ENCODE measurements at regions not wholly inside any gene's neighbourhood (a gene's known extent, or its start where the extent isn't known, plus 50 kb on each side); places are given as distances from the start of the nearest gene placed in this dataset.
"Not testable (repeated sequence)": the region's sequence is repeated elsewhere in the genome, so short reads cannot be mapped to it uniquely, and the experiment has no call there.

GRCh38 chr16:88325976-88326375, 56.8 kb upstream of the ZNF469 start:
- DNase-seq, result no peak

- no peak for DNase-seq
Measured at GRCh38 chr16:88326611-88327485, 55.9 kb upstream of the ZNF469 start.

- no peak for DNase-seq
Measured at GRCh38 chr16:88327561-88328312, 55.0 kb upstream of the ZNF469 start.

- no peak for DNase-seq
Measured at GRCh38 chr16:88328313-88328980, 54.3 kb upstream of the ZNF469 start.

GRCh38 chr16:88329726-88330700, 52.7 kb upstream of the ZNF469 start:
- no peak for DNase-seq

GRCh38 chr16:88330971-88331890, 51.5 kb upstream of the ZNF469 start:
- no peak for DNase-seq

- no peak for DNase-seq
Measured at GRCh38 chr16:88331989-88332920, 50.5 kb upstream of the ZNF469 start.

GRCh38 chr16:88332921-88333825, 49.6 kb upstream of the ZNF469 start:
- DNase-seq, result not testable (repeated sequence)

All from activated T-cell treated with anti-CD3 and anti-CD28 coated beads, Interleukin-2, amount 50 U/mL, for 1 hour (primary cell).